HuH-7 (cell line): ENCODE measurements at regions not wholly inside any gene's neighbourhood (a gene's known extent, or its start where the extent isn't known, plus 50 kb on each side); places are given as distances from the start of the nearest gene placed in this dataset.

ENCODE experiments used
- DNase-seq: peaks from one replicate; pipeline ENCODE4 v3.0.0; 2011; ENCODE audit warnings: low spot score

DNA sequence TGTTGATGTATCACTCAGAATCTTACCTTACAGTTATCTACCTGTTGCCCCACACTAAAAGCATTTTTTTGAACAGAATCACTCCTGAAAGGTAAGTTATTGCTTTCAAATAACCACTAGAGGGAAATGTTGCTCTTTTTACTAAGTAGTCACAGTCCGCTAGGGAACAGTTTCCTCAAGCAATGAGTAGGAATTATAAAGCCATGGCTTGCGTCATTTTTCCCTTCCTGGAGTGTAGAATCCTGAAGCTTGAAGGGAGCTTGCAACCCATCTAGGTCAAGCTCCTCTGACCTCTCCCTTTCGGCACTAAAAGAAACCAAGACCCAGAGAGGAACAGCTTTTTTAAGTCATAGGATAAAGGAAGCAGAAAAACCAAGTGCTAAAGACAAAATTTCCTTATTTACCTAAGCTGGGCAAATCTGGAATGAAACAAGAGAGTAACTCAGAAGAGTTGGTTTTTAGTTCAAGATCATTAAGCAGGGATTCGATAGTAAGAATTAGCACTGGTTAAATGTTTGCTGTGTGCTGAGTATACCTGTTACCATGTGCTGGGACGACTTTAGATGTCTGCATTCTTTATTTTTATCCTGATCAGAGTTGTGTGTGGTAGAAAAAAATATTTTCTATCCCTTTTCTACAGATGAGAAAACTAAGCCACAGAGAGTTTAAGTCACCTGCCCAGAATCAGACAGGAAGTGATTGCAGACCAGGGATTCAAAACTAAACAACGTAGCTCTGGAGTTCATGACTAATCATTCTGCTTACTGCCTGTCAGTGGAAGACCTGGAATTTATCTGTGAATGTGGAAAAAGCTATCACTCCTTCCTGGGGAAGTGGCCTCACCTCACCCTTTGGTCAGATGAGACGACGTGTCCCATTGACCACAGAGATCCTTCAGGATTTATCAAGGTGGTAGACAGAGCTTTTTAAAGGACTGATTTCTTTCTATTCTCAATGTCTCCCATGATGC is 631.5 kb downstream of the RAB28 start:
- DNase-seq = peak; percentile 39

DNA sequence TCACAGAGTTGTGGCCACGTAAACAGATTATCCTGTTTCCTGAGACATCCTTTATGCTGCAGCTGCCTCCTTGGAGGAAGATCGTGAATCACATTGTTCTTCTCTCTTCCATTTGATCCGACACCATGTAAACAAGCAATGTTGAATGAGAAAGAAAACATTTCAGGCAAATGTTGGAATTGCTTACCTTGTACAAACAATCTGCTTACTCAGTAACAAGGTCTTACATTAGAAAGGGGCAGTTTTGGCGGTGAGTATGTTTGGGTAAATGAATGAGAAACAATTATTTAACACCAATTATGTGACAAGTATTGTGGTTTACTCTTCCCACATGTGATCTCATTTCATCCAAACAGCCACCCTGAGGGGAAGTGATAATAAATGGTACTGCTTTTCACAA is 637.8 kb downstream of the RAB28 start:
- DNase-seq = no peak

DNA sequence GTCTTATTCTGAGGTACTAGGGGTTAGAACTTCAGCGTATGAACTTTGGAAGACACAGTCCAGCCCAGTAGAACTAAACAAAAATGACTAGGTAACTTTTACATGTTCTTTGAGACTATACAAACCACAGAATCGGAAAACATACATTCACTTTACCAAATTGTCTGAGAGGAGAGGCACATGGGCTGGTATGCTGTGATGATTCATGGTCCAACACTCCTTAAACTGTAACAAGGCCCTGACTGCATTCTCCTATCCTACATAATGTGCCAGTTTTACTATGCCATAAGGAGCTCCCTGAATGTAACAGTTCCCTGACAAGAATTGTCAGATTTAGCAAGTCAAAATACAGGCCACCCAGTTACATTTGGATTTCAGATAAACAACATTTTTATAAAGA is 640.0 kb downstream of the RAB28 start:
- DNase-seq = no peak

DNA sequence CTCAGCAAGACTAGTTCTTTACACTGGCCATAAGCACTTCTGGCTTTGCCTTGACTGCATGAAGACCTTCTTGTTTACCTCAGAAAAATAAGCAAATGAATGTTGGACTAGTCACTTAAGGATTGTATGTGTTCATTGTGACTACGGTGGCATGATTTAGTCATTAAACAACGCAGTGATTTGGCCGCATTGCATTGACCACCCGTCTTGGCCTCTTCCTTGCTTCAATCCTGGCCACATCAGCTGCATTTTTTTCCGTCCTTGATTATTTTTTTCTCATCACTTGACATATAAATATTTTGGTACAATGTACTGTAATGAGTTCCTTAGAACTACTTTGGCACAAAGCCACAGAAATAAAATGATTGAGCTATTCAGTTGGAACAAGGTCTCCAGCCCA is 656.2 kb downstream of the RAB28 start:
- no peak for DNase-seq

DNA sequence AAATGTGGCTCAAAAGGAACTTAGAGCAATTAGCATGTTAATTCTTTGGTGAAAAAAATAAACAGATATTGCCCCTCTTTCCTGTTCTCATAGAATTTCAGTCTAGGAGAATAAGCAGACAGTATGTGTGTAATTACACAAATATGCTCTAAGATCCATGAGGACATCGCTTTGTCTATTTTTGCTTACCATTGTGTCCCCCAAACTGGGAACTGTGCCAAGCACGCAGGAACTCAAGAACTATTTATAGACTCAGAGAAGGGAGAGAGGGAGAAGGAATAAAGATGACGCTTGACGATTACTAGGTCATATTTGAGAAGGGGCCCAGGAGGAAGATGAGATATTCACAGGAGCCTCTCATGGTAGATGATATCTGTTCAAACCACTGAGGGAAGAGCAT is 692.6 kb downstream of the RAB28 start:
- no peak for DNase-seq

DNA sequence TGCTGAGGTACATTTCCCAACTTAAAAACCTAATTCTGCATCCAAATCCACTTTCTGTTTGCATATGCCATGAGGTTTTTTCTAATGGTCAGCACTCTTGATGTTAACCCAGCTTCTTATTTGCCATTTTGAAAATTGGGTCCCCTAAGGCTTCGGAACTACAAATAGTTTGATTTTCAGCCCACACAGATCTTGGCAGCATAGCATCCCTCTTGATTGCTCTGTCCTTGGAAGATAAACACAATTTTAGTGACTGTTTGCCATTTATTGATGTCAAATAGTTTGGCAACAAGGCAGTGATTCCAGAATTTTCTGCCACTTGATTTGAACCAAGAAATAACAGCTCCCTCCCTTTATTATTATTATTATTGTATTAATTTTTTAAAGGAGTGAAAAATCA is 696.9 kb downstream of the RAB28 start:
- no peak for DNase-seq

DNA sequence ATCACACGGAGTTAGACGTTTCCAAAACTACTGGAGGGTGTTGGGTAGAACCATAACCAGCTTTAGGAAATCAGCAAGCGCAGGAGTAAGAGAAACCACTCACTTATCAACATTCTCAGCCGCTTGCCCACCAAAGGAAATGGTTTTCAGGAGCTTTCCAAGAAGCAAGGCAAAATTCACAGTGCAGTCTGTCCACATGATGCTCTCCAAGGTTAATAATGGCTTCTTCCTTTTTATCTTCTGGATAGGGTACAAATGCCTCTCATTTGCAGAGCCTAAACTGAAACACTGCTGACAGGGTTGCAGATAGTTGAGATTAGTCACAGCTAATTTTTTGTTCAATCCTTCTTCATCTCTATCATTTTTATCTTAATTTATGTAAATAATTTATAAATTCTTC is 705.4 kb downstream of the RAB28 start:
- DNase-seq = no peak

DNA sequence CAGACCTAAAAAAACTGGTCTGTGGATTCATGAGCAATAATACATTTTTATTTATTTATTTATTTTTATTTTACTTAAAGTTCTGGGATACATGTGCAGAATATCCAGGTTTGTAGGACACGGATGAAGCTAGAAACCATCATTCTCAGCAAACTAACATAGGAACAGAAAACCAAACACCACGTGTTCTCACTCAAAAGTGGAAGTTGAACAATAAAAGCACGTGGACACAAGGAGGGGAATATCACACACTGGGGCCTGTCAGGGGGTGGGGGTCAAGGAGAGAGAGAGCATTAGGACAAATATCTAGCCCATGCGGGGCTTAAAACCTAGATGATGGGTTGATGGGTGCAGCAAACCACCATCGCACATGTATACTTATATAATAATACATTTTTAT is 705.9 kb downstream of the RAB28 start:
- no peak for DNase-seq

DNA sequence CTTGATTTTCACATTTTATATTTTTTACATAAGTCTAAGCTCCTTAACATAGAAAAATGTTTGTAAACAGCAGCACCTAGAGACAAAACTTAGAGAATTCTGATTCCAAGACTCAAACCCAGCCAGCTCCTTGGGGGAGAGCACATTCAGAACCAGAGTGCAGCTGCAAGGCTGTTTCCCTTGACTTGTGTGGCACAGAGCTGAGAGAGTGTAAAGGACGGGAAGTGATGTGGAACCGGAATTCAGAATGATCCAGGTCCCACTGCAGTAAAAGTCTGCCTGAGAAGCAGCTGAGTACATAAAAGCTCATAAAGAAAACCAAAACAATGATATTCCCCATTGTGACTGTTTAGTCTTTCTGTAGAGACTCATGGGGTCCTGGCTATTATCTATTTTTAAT is 713.8 kb downstream of the RAB28 start:
- DNase-seq = no peak

DNA sequence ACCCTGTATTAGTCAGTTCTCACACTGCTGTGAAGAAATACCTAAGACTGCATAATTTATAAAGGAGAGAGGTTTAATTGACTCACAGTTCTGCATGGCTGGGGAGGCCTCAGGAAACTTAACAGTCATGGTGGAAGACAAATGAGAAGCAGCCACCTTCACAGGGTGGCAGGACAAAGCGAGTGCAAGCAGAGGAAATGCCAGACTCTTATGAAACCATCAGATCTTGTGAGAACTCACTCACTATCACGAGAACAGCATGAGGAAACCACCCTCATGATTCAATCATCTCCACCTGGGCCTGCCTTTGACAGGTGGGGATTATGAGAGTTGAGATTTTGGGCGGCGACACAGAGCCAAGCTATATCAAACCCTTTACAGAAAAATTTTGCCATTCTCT is 722.4 kb downstream of the RAB28 start:
- no peak for DNase-seq

DNA sequence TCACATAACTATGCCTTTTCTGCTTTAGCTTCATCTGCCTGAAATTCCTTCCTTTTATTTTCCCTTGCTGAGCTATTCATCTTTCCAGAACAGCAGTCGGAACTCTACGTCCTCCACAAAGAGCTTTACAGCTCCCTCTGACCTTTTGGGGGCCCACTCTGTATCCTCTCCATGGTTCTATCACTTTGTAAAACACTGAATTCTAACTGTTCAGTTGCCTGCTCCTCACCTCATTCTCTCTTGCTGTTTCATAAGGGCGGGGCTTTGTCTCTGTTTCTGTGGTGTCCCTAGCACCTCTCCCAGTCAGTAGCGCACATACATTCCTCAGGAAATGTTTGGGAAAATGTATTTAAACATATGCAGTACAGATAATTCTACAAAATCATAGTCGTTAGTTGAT is 737.0 kb downstream of the RAB28 start:
- DNase-seq = no peak

DNA sequence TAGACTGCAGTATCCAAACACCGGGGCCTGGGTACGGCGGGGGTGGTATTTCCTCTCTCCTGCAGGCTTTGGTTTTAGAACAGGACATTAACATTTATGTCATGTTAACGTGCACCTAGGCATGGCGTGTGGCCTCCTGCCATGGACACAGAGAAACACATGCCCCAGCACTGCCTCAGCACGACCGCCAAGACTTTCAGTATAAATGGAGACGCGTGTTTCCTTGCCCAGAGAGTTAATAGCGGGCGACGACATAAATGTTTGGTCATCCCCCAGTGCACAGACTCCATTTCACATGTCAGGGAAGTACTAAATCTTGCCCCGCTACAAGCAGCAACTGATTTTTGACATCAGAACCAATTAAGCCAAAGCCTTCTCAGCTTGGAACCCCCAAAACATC is 737.9 kb downstream of the RAB28 start:
- DNase-seq = no peak

DNA sequence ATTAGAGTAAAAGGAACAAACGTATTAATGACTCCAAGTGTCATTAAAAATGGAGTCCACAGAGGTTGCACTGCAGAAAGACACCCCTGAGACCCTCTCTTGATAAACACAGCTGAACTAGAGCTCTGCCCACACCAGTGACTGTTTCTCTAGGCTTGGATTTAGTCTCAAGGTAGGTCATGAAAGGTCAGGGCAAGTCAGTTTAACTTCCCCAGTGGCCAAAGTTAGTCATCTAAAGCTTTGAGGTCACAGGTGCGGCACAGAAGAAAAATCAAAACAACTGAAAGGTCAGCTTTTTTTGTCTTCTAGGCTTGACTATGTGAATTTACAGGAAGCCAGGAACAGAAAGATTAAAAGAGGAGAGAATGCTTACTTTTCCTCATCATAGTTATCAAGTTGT is 749.6 kb downstream of the RAB28 start:
- DNase-seq = no peak

DNA sequence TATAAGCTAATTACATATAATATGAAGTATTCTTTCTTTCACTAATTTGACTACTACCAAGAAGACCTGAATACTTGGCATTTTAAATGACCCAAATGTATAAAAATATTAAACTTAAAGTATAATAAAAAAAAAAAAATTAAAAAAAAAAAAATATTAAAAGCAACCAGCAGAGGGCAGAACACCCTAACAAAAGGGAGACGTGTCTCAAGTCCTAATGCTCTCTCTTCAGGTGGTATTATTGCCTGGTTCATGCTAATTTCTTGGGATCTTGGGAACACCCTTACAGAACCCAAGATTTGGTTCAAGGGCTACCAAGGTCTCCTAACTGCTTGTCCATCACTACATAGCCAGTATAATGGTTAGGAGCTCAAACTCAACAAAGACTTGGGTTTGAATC is 754.8 kb downstream of the RAB28 start:
- DNase-seq = peak; percentile 8

DNA sequence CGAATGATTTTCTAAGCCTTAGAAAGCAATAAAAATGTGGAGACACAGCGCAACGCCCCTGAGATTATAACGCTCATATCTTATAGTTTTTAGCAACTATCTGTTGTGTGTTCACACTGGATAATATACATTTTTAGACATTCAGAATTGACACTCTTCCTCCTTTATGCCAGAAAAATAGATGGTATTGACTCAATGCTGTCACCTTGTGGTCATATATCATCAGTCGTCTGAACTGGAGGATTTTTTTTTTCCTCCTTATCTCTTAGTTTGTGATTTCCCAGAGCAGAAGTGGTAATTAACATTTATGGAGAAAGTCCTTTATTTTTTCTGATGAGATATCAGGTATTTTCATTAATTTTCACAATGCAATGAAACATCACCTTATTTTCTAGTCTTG is 759.6 kb downstream of the RAB28 start:
- peak; percentile 5 for DNase-seq

DNA sequence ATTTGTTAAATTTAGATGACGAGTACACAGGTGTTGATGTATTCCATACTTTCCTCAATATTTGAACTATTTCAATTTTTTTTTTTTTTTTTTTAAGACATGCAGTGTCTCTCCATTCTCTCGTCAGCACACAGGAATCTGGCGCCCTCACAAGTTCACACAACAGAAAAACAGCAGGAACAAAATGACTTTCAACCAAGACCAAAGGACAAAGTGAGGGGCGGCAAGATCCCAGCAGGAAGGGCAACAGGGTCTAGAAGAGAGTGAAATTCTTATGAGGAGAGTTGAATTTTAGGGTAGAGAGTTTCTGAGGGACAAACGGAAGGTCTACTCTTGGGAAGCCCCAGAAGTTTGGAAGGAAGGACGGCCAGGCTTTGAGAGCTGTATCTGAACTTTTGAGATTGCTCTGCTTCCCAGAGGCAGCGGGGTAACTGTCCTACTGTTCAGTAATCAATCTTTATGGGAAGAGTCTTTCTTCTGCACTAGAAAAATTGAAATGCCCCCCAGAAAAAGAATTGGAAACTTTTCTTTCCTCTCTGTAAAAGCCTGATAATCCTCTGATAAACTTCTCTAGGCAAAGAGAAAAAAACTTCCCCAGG is 760.2 kb downstream of the RAB28 start:
- DNase-seq = no peak

DNA sequence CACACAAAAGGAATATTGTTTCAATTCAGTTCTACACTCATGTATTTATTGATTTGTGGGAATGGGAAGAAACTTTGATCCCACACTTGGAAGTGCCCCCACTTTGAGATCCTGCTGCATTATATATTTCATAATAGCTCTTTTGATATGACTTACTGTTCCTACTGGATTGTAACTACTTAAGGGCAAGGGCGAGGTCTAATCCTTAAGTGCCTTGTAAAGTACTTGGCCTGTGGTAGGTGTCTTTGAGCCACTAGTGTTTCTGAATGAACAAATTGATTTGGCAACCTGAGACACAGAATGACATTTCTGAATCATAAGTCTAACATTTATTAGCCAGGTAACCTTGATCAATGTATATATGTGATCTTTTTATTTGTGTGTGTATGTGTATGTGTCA is 767.2 kb downstream of the RAB28 start:
- DNase-seq = no peak

DNA sequence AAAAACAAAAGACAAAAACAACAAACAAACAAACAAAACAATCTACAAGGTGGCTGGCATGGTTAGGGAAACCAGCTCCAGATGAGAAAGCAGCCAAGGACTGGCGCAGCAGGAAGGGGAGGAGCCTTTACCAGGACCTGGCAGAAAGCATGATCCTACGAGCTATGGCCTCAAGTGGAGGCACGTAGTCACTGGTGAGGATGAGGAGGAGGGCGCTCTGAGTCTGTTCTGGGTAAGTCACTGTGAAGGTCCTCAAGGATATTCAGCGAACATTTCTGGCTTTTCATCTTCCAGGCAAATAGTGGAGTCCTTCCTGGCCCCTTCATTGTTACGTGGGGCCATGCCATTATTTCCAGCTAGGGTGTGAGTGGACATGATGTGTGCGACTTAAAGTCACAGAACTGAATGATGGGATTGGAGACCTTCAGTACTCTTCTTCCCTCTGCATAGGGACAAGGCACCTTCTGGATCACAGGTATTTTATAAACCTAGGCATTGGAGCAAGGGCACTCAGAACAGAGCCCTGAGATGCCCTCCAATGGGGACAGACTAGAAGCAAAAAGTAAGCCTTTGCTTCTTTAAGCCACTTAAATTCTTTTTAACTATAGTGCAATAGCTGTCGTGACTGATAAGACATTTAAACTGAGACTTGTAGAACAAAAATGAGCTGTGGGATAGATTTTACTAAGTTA is 771.3 kb downstream of the RAB28 start:
- DNase-seq = no peak

DNA sequence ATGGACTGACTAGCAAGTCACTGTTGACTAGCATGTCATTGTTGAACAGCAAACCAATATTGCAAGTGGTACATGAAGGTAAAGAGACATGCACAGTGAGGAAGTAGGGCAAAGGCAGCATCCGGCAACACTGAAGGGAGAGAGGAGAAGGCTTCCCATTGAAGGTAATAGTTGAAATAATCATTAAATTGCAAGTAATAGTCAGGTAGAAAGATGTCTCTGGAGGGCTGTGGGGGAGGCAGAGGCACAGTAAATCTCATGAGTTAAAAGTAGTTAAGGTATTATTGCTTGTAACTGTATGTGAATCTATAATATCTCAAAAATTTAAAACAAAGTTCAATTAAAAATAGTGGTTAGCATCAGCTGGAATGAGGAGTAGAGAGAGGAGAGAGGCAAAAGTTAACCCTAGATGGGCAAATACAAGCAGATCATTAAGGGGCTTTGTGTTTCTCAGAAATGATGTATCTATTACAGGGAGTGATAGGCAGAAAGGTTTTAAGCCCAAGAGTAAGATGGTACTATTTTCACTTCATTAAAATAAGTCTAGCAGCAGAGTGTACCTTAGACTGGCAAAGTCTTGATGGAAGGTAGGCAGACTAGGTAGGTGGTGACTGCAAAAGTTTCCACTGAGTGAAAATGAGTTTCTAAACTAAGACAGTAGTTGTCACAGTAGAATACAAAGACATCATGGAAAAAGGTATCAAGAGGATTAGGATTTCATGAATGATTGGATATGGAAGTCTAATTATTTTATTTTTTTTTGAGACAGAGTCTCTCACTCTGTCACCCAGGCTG is 776.6 kb downstream of the RAB28 start:
- DNase-seq = no peak

DNA sequence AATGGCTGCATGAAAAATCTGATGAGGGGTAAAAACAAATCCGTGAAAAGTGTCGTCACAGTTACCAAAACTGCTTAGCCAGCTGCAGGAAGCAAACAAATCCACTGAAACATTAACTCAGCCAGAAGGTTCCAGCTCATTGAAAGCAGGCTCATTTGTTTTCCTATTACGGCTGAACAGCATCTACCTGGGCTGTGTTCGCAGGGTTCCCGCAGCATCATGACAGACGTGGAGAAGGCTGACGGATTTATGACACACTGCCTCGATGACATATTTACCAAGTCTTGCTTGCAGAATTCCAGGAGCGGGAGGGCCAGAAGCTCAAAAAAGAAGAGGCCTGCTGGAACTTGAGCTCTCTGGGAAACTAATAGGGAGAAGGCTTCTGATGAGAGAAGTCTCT is 781.1 kb downstream of the RAB28 start:
- no peak for DNase-seq

DNA sequence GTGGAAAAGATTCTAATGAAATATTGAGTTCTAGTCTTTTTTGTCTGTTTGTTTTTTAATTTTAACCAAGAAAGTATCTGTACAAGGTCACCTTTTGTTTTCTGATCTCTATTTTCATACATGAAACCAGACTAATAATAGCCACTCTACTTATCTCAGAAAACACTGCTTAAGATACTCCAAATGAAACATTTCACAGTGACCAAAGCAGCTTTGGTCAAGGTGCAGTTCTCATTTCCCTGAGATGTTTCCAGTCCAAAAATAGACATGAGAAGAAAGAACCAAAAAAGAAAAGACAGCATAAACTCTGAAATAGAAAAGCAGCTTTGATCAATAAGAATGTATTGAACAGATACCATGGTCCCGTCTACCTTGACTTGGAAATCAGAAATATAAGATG is 782.8 kb downstream of the RAB28 start:
- DNase-seq = no peak

DNA sequence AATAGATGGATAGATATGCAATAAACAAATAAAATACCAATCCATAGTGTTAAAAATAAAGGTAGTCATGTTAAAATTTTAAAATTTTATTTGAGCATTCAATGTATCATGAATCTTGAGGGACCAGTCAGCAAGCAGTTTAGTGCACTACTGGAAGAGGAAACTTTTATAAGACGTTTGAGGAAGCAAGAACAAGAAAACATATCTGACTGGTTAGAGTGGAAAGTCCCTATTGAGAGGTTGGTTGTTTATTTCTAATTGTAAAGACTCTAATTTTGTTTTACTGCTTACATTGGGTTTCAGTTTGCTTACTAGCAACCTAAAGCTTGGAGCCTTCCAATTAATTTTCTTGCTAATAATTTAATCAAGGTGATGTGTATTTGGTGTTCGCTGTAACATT is 786.2 kb downstream of the RAB28 start:
- no peak for DNase-seq
